GM23248 (cell line): ENCODE measurements at regions not wholly inside any gene's neighbourhood (a gene's known extent, or its start where the extent isn't known, plus 50 kb on each side); places are given as distances from the start of the nearest gene placed in this dataset.
A peak's percentile ranks its signal among the peaks of the same experiment; 100 is the strongest.

Experiments
- DNase-seq: peaks from one replicate; pipeline ENCODE4 v3.0.0-alpha.2; 2015
- H2AFZ ChIP-seq: fragments of 200-600 bp; sonication (generic); 2 replicates; pipeline ENCODE4 v1.6.1; 2016; ENCODE audit warnings: antibody characterized with exemption
- H3F3A ChIP-seq: fragments of 200-600 bp; sonication (generic); 2 replicates; pipeline ENCODE4 v1.6.1; 2016; ENCODE audit warnings: mild to moderate bottlenecking, antibody characterized with exemption, mixed run types; ENCODE audit not compliant: insufficient read depth
- H3K27ac ChIP-seq: fragments of 200-600 bp; sonication (generic); 2 replicates; pipeline ENCODE4 v1.5.1; 2016; ENCODE audit warnings: mild to moderate bottlenecking
- H3K27me3 ChIP-seq: fragments of 200-600 bp; sonication (generic); replicated peaks from 2 replicates; pipeline ENCODE4 v1.6.1; 2016; ENCODE audit warnings: mild to moderate bottlenecking; ENCODE audit not compliant: insufficient read depth
- H3K36me3 ChIP-seq: fragments of 200-600 bp; sonication (generic); 2 replicates; pipeline ENCODE4 v1.6.1; 2016; ENCODE audit warnings: low read depth, mild to moderate bottlenecking
- H3K4me1 ChIP-seq: fragments of 200-600 bp; sonication (generic); 2 replicates; pipeline ENCODE4 v1.6.1; 2016; ENCODE audit warnings: mild to moderate bottlenecking; ENCODE audit not compliant: insufficient read depth
- H3K4me2 ChIP-seq: fragments of 200-600 bp; sonication (generic); one replicate; pipeline ENCODE4 v1.6.1; 2016; ENCODE audit warnings: mild to moderate bottlenecking; ENCODE audit not compliant: unreplicated experiment
- H3K4me3 ChIP-seq: fragments of 200-600 bp; sonication (generic); 2 replicates; pipeline ENCODE4 v1.5.1; 2016; ENCODE audit warnings: mild to moderate bottlenecking
- H3K79me2 ChIP-seq: fragments of 200-600 bp; sonication (generic); 2 replicates; pipeline ENCODE4 v1.6.1; 2016; ENCODE audit warnings: mild to moderate bottlenecking; ENCODE audit not compliant: insufficient read depth
- H3K9ac ChIP-seq: fragments of 200-600 bp; sonication (generic); 2 replicates; pipeline ENCODE4 v1.6.1; 2016; ENCODE audit warnings: mild to moderate bottlenecking
- H3K9me2 ChIP-seq: fragments of 200-600 bp; sonication (generic); 2 replicates; pipeline ENCODE4 v1.6.1; 2016; ENCODE audit warnings: mixed run types, mild to moderate bottlenecking, moderate library complexity; ENCODE audit not compliant: insufficient read depth
- H3K9me3 ChIP-seq: fragments of 200-600 bp; sonication (generic); one replicate; pipeline ENCODE4 v1.6.1; 2017; ENCODE audit warnings: low read depth
- H4K20me1 ChIP-seq: fragments of 200-600 bp; sonication (generic); 2 replicates; pipeline ENCODE4 v1.6.0; 2016; ENCODE audit not compliant: insufficient read depth
- EZH2 ChIP-seq: fragments of 200-600 bp; sonication (generic); IDR thresholded peaks from 2 replicates; pipeline ENCODE4 v1.6.1; 2018; ENCODE audit warnings: antibody characterized with exemption, mild to moderate bottlenecking; ENCODE audit not compliant: insufficient read depth, poor library complexity, severe bottlenecking
- EZH2phosphoT487 ChIP-seq: fragments of 200-600 bp; sonication (generic); IDR thresholded peaks from 2 replicates; pipeline ENCODE4 v1.6.1; 2018; ENCODE audit warnings: antibody characterized with exemption, moderate library complexity, mild to moderate bottlenecking, low read depth; ENCODE audit not compliant: insufficient read depth
- WGBS, 2 experiments: methylation state at CpG; one replicate each; pipeline ENCODE4 v1.1.6; 2015 to 2017; ENCODE audit warnings: low lambda C conversion rate in 2 of 2, low coverage in 1 of 2; ENCODE audit errors: missing lambda C conversion rate in 2 of 2; 5-methylcytosine and 5-hydroxymethylcytosine counted together
- in situ Hi-C: fragments of 300-500 bp; cut with MboI; formaldehyde crosslinking; loops from 2 replicates; pipeline ENCODE4 v1.15.0; 2020

GRCh38 chr9:17978773-17979172 lies 399.9 kb downstream of the SH3GL2 start:
- no peaks in the 10 kb centered on the region for H3K79me2 ChIP-seq
- no peaks in the 10 kb centered on the region for H3K27me3 ChIP-seq
- in situ Hi-C loops, result no loop called here
- no peaks in the 10 kb centered on the region for H4K20me1 ChIP-seq
- H3K27ac ChIP-seq, result no peak overlapping the region
- H3K36me3 ChIP-seq, result no peaks in the 10 kb centered on the region
- no peaks in the 10 kb centered on the region for H3K9me3 ChIP-seq
- WGBS, 2 experiments, result 38 to 42% methylated on average over 2 of the region's 2 CpGs
- DNase-seq, result no peak
- H3K9me2 ChIP-seq, result 0 out of 2 replicates have a peak, but pooled peaks cover 5% of the 10 kb centered on the region
- TF ChIP-seq EZH2, result no peak
- no peak for TF ChIP-seq EZH2phosphoT487
- H3K4me3 ChIP-seq, result no peak overlapping the region
- H3F3A ChIP-seq, result no peaks in the 10 kb centered on the region
- H3K9ac ChIP-seq, result no peak overlapping the region
- H3K4me2 ChIP-seq, result no peak overlapping the region
- H2AFZ ChIP-seq, result no peak overlapping the region
- H3K4me1 ChIP-seq, result no peaks in the 10 kb centered on the region

GRCh38 chr9:17986595-17986994 lies 407.7 kb downstream of the SH3GL2 start:
- in situ Hi-C loops, result no loop called here
- H3K27ac ChIP-seq, result no peak overlapping the region

DNA sequence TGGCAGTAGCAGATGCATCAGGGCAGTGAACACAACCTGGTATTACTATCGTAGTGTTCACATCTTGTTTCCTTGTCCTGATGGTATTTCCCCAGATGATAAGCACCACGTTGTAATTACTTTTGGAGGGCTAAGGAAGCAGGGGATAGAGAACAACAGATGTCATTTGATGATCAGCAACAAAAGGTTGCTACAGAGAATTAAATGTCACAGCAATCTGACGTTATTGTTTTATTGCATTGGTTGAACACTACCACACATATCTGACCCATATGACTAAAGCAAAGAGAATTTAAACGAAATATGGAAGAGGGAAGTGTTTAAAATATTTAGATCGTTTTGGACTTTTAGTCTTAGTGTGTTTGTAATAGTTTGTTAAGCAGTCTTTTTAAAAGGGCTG lies 408.3 kb downstream of the SH3GL2 start:
- Histone ChIP-seq H3K27me3 (no peaks in the 10 kb centered on the region), H4K20me1 (no peaks in the 10 kb centered on the region), H3K9me3 (no peaks in the 10 kb centered on the region), H3K4me2 (no peak overlapping the region), H2AFZ (no peak overlapping the region), H3K4me1 (no peaks in the 10 kb centered on the region), H3F3A (no peaks in the 10 kb centered on the region), H3K79me2 (no peaks in the 10 kb centered on the region), H3K4me3 (no peak overlapping the region), H3K27ac (no peak overlapping the region), H3K9me2 (no peaks in the 10 kb centered on the region), H3K36me3 (no peaks in the 10 kb centered on the region), H3K9ac (no peak overlapping the region)
- DNase-seq, result no peak
- no peak for TF ChIP-seq EZH2
- no peak for TF ChIP-seq EZH2phosphoT487
- WGBS, 2 experiments, result 15 to 17% methylated on average over 5 of the region's 5 CpGs
- in situ Hi-C loops, result no loop called here

More at GRCh38 chr9:17986595-17986994, 407.7 kb downstream of the SH3GL2 start:
- Histone ChIP-seq H3K9me3 (no peaks in the 10 kb centered on the region), H2AFZ (no peak overlapping the region), H3F3A (no peaks in the 10 kb centered on the region), H3K9ac (no peak overlapping the region), H3K79me2 (no peaks in the 10 kb centered on the region), H3K36me3 (no peaks in the 10 kb centered on the region), H4K20me1 (no peaks in the 10 kb centered on the region), H3K4me1 (no peaks in the 10 kb centered on the region), H3K4me3 (no peak overlapping the region), H3K27me3 (no peaks in the 10 kb centered on the region), H3K9me2 (no peaks in the 10 kb centered on the region), H3K4me2 (no peak overlapping the region)
- DNase-seq, result no peak
- TF ChIP-seq EZH2 (no peak), EZH2phosphoT487 (no peak)

DNA sequence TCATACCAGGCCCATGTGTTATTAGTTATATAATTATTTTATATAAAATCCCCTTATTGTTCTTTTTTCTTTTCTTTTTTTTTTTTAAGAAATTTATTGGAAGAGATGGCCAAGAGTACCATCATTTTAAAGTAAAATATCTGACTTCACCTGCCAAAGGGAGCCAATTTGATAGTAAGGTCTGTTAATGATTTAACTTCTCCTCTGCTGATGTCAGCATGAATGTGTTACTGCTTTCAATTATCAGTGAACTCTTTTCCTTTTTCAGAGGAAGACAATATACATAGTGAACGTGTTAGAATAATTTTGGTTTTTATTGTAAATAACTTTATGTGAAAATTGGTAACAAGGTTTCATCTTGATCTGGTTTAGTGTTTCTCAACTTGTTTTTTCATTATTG lies 409.6 kb downstream of the SH3GL2 start:
- in situ Hi-C loops, result no loop called here

GRCh38 chr9:17990602-17991001 lies 411.7 kb downstream of the SH3GL2 start:
- Histone ChIP-seq H4K20me1 (no peaks in the 10 kb centered on the region), H3K9me2 (no peaks in the 10 kb centered on the region), H3K4me2 (no peak overlapping the region), H3K36me3 (no peaks in the 10 kb centered on the region), H3F3A (no peaks in the 10 kb centered on the region), H3K4me1 (no peaks in the 10 kb centered on the region), H3K27me3 (no peaks in the 10 kb centered on the region), H3K27ac (no peak overlapping the region), H3K79me2 (no peaks in the 10 kb centered on the region), H3K9me3 (no peaks in the 10 kb centered on the region), H2AFZ (no peak overlapping the region), H3K4me3 (no peak overlapping the region), H3K9ac (no peak overlapping the region)
- 45 to 56% methylated on average over 3 of the region's 3 CpGs for WGBS, 2 experiments
- in situ Hi-C loops, result no loop called here
- peak; percentile 0 for DNase-seq
- TF ChIP-seq EZH2, result no peak
- TF ChIP-seq EZH2phosphoT487, result no peak

More for the DNA sequence above, 409.6 kb downstream of the SH3GL2 start:
- H4K20me1 ChIP-seq, result no peaks in the 10 kb centered on the region
- no peaks in the 10 kb centered on the region for H3K9me3 ChIP-seq
- H3K9ac ChIP-seq, result no peak overlapping the region
- H3K27me3 ChIP-seq, result no peaks in the 10 kb centered on the region
- H3K9me2 ChIP-seq, result no peaks in the 10 kb centered on the region
- TF ChIP-seq EZH2, result no peak
- TF ChIP-seq EZH2phosphoT487, result no peak
- WGBS, 2 experiments, result 6 to 19% methylated on average over 1 of the region's 1 CpG
- H3K27ac ChIP-seq, result no peak overlapping the region
- H2AFZ ChIP-seq, result no peak overlapping the region
- H3F3A ChIP-seq, result no peaks in the 10 kb centered on the region
- H3K36me3 ChIP-seq, result no peaks in the 10 kb centered on the region
- H3K4me1 ChIP-seq, result no peaks in the 10 kb centered on the region
- H3K79me2 ChIP-seq, result no peaks in the 10 kb centered on the region
- no peak overlapping the region for H3K4me3 ChIP-seq
- no peak for DNase-seq
- H3K4me2 ChIP-seq, result no peak overlapping the region
